Ecto neural progenitor cell (in vitro differentiated cells): ENCODE measurements at regions not wholly inside any gene's neighbourhood (a gene's known extent, or its start where the extent isn't known, plus 50 kb on each side); places are given as distances from the start of the nearest gene placed in this dataset.

ENCODE experiments used
- DNase-seq: peaks from one replicate; pipeline ENCODE4 v3.0.0-alpha.2; 2018; ENCODE audit warnings: low spot score

DNA sequence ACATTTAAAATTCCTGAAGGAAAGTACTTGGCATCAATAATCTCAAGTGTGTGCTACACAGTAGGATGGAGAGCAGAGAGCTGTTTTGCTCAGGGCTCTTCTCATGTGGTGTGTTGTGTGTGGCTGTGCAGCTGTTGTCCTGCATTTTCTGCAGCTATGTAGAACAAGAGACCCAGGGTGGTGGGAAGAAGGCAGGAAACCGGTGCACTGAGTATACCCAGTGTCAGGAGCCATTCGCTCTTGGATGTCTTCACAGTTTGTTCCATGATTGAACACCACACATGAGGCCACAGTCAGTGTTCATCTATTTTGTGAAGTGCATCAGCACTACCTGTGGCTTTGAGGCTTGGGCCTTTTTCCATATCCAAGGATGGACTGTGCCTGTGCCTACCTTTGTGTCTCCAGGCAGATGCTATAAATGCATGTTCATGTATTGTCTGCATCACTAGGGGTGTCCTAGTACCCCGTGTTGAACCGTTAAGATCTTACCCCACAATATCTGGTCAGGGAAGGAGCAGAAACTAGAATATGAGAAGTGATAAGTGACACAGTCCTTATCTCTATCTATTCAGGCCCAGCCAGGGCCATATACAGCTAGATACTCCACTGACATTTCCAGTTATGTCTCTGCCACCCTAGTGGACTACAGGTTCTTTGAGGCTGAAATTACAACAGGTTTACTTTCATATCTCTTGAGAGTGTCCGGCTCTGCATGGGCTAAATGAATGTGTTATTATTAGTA is 194.3 kb downstream of the NR2F2 start:
- DNase-seq, result no peak

DNA sequence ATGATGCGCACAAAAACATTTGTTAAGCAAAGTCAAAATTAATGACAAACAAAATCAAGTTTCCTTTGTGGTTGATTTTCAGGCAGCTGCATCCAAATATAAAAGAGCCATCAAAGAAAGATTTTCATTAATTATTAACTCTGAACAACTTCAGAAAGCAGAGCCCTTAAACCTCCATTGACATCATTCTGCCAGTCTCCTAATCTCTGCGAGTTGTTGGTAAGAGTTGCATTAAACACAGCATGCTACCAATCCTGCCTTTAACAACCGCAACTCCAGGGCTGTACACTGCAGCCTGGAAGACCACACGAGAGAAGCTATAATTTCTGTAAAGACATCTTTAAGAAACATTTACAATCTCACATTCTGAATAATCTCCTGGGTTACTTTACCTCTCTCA is 204.6 kb downstream of the NR2F2 start:
- no peak for DNase-seq

GRCh38 chr15:96538491-96538890 is 208.0 kb downstream of the NR2F2 start:
- DNase-seq, result no peak

GRCh38 chr15:96540283-96540682 is 209.8 kb downstream of the NR2F2 start:
- DNase-seq, result no peak

DNA sequence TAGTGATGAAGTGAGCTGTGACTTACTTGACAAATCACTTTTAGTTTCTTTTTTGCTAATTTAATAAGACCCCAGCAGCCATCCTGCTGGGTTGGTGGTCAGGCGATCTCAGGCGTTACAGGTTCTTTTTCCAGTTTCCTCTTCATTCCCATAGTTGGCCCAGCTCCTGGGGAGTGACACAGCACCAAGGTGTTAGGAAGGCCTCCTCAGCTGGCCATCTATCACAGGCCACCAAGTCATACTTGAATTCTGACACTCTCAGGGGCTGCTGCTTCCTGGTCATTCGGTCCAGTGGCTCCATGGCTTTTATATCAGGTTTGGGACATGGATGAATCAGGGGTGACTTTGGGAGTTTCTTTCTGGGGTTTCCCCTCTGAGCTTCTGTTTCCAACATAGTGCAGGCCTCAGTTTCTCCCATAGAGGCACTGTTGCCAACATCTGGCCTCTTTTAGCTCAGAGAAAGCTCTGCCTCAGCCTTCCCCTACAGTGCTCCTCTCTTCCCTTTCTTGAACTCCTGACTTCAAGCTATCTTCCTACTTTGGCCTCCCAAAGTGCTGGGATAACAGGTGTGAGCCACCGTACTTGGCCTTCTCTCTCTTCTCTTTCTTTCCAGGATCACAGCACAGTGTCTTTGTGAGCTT is 211.8 kb downstream of the NR2F2 start:
- no peak for DNase-seq

- DNase-seq, result no peak
Observed at GRCh38 chr15:96544162-96544756, 213.8 kb downstream of the NR2F2 start.

- DNase-seq, result no peak
Observed at GRCh38 chr15:96549136-96549535, 218.6 kb downstream of the NR2F2 start.

DNA sequence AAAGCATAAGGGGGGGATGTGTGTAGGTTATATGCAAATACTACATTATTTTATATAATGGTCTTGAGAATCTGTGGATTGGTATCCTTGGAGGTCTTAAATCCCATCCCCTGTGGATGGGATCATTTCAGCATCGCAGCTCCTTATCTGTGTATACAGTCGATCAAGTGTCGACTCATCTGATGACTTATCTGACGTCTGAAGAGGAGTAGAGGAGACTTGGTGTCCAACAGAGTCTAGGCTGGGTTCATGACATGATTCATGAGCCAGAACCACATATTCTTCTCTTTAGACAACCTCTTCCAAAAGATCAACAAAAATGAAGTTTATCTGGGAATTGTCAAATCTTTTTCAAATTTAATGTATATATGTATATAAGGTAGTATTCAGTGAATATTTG is 220.7 kb downstream of the NR2F2 start:
- no peak for DNase-seq

GRCh38 chr15:96551722-96552121 is 221.2 kb downstream of the NR2F2 start:
- DNase-seq, result no peak

DNA sequence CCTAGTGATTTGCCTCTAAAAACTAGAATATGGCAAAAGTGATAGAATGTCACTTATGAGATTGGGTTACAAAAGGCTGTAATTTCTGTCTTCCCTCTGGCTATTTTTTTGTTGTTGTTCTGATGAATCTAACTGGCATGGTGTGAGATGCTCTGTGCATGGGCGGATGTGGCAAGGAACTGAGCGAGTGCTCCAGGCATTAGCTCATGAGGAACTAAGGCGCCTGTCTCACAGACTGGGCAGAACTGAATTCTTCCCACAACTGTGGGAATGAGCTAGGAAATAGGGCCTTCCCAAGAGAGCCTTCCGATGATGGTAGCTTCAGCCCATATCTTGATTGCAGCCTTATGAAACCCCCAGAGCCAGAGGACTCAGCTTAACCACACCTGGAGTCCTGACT is 222.5 kb downstream of the NR2F2 start:
- DNase-seq, result no peak

DNA sequence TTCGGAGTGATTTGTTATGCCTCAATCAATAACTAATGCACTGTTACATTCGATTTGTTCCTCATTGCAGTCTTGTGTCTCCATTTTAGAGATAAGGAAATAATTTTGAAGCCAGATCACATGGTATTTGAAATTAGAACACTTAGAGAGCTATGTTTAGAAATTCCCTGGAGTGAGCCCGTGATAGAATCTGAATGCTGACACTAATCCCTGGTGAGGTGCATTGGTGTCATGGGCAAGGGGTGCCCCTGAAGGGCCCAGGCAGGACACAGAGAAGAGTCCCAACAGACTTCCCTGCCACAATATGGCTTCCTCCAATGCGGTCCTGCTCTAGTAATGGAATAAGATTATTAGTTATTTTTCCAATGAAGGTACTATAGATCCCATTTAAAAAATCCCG is 223.0 kb downstream of the NR2F2 start:
- no peak for DNase-seq

DNA sequence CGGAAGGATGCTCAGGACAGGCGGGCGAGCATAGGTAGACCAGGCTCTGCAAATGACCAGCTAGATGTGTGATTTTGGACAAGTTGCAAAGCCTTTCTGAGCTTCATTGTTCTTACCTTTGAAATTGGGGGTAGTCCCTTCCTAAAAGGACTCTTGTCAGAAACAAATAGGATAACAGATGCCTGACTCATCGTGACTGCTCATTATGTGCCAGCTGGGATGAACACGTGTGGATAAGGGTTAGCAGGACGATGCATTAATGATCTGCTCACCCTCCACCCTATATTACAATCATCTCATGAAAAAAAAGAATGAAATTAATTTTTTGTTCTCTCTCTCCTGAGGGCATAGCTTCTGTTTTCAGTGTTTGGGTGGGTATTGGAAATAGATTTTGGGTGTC is 223.4 kb downstream of the NR2F2 start:
- DNase-seq, result no peak

- no peak for DNase-seq
Observed at GRCh38 chr15:96554541-96554940, 224.0 kb downstream of the NR2F2 start.

GRCh38 chr15:96559087-96559486 is 228.6 kb downstream of the NR2F2 start:
- DNase-seq, result no peak

DNA sequence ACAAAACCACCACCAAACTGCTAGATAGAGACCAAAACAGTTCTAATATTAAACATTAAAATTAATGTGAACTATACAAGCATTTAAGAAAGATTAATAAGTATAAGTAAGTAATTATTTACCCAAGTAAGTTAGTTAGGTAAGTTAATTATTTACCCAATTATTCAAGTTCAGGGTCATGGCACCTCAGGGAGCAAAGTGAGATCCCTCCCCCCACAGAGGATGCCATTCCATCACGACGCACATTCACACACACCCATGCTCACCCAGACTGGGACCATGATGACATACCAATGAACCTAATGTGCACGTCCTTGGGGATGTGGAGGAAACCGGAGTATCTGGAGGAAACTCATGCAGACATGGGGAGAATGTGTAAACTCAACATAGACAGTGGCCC is 229.1 kb downstream of the NR2F2 start:
- DNase-seq, result no peak

- no peak for DNase-seq
Observed at GRCh38 chr15:96560246-96560895, 229.9 kb downstream of the NR2F2 start.

DNA sequence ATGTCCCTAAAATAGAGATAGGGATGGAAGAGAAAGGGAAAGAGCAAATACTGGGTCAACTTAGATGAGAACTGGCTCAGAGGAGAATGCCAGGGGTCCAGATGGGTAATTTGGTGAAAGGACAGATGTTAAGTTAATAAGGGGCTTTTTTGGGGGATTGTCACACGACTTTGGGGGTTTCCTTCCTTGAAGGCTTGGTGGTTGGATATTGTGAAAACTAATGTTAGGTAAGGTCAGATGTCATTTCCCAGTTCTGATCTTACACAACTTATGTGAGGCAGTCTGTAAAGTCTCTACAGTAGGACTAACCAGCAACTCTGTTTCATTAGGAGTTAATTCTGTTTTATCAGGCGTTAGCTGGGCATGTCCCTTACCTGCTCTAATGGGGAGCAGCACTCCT is 231.1 kb downstream of the NR2F2 start:
- no peak for DNase-seq

DNA sequence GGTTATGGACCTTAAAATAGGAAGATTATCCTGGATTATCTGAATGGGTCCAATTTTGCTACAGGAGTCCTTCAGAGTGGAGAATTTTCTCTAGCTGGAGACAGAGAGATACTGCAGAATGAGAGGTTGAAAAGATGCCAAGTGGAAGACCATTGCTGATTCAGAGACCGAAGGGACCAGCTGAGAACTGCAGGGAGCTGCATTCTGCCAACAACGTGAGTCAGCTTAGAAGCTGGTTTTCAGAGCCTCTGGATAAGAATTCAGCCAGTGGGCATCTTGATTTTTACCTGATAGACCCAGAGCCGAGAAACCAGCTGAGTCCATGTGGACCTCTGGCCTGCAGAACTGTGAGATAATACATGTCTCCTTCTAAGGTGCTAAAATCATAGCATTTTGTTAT is 234.0 kb downstream of the NR2F2 start:
- no peak for DNase-seq

DNA sequence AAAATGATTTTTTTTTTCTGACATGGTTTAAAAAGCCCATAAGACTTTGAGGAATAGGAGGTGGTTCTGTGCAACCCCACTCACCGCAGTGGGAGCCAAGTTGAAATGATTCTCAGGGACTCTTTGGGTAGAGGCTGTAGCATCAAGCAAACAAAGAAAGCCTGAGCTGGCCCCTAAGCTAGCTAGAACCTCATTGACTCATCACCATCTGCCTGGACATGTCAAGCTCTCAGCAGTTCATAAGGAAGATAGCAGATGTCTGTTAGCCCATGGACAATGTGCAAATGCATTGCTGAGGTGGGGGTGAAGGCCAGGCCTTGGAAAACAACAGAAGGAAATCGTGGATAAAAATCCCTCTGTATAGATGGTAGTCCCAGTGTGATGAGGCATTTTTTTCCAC is 234.8 kb downstream of the NR2F2 start:
- no peak for DNase-seq

- DNase-seq, result no peak
Observed at GRCh38 chr15:96574782-96575181, 244.3 kb downstream of the NR2F2 start.

DNA sequence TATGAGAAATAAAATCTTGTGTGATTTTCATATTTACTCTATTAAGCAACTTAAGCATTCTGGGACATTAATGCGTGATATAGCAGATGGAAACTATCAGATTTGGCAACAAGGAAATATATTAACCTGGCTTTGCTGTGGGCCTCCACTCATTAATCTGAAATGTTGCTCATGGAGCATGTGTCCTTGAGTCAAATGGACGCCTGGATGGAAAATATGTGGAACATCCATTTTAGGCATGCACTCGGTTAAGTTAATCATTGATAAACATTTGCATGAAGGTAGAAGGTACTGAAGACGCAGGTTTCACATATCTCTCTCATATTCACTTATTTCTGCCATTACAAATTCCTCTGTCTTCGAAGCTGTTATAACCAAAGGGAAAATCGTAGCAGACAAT is 246.1 kb downstream of the NR2F2 start:
- DNase-seq, result no peak

DNA sequence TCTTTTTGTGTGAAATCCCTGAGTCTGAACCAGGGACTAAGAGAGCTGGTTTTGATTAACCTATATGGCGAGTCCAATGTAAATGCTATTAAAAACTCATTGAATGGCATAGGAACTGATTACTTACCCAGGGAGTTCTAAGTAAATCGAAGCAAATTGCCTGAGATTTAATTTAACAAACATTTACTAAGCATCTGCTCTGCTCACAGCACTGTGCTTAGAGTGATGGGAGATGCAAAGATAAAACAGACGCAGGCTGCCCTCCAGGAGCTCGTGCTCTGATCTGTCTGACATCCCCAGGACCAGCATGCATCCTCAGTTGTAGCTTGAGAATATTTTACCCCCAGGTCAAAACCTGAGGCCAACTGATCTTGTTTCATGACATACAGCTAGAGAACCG is 247.9 kb downstream of the NR2F2 start:
- DNase-seq, result no peak

DNA sequence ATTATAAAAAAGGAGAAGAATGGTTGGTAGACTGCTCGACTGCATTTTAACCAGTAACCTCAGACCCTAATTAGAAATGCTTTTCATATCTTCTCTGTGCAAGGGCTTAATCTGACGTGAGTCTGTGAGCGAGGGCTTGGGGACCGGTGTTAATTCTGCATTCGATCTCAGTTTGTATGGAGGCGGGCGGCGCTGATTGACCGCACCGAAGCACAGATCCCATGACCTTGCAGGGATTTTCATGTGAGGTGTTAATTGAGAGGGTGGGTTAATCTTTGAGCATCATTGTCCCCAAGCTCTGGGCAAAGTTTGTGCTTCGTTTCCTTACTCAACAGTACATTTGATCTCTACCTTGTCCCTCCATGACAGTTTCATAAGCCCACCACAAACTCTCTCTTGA is 250.9 kb downstream of the NR2F2 start:
- DNase-seq, result no peak
